Panc1 (cell line): ENCODE measurements at regions not wholly inside any gene's neighbourhood (a gene's known extent, or its start where the extent isn't known, plus 50 kb on each side); places are given as distances from the start of the nearest gene placed in this dataset.
"Not testable (repeated sequence)": the region's sequence is repeated elsewhere in the genome, so short reads cannot be mapped to it uniquely, and the experiment has no call there.

Experiments
- ATAC-seq: fragments of 200-7000 bp; cut with Tn5 transposase; 2 replicates; pipeline ENCODE4 v1.9.1; 2020; ENCODE audit warnings: mild to moderate bottlenecking, moderate library complexity
- BruUV-seq: library from RNA; stranded (reverse); fragments of 400-500 nt; replicated peaks from 2 replicates; lab custom pipeline; 2021; lab: Mats Ljungman, UMichigan
- CTCF ChIA-PET: fragments of 300-600 bp; sonication (Branson Sonifier 250); formaldehyde crosslinking; loops from one replicate; lab custom pipeline; 2022; ENCODE audit warnings: antibody characterized with exemption; lab: Charles Lee
- POLR2A ChIA-PET: fragments of 300-600 bp; sonication (Branson Sonifier 250); formaldehyde crosslinking; loops from one replicate; lab custom pipeline; 2022; ENCODE audit warnings: antibody characterized with exemption; lab: Charles Lee
- DNase-seq: peaks from one replicate; pipeline ENCODE4 v3.0.0-alpha.2; 2010; ENCODE audit warnings: low read depth, low spot score
- H3K27ac ChIP-seq: 2 replicates; pipeline ENCODE4 v1.5.1; 2011; ENCODE audit warnings: mild to moderate bottlenecking, low read length, inconsistent platforms
- H3K27me3 ChIP-seq: fragments of 200-500 bp; sonication (Bioruptor generic); 2 replicates; pipeline ENCODE4 v1.6.0; 2014; ENCODE audit warnings: low read length, inconsistent platforms; ENCODE audit not compliant: control insufficient read depth, insufficient read depth
- H3K36me3 ChIP-seq: fragments of 200-500 bp; sonication (Bioruptor generic); 2 replicates; pipeline ENCODE4 v1.5.1; 2014; ENCODE audit warnings: inconsistent platforms, mild to moderate bottlenecking, low read length, moderate library complexity; ENCODE audit not compliant: control insufficient read depth, insufficient read depth
- H3K4me1 ChIP-seq: 2 replicates; pipeline ENCODE4 v1.5.1; 2011; ENCODE audit warnings: inconsistent platforms, mild to moderate bottlenecking, low read length, moderate library complexity; ENCODE audit not compliant: control insufficient read depth, insufficient read depth
- H3K4me3 ChIP-seq, 2 experiments: 2 replicates each; pipeline ENCODE4 v1.5.1; 2011 to 2012; ENCODE audit warnings: low read depth in 2 of 2, low read length in 2 of 2, mild to moderate bottlenecking in 2 of 2, inconsistent platforms in 1 of 2, moderate library complexity in 1 of 2
- H3K9me3 ChIP-seq: fragments of 200-500 bp; sonication (Bioruptor generic); 2 replicates; pipeline ENCODE4 v1.5.1; 2014; ENCODE audit warnings: low read depth, mild to moderate bottlenecking, inconsistent platforms, low read length, moderate library complexity; ENCODE audit not compliant: control insufficient read depth, insufficient read depth
- CTCF ChIP-seq: fragments of 450-650 bp; IDR thresholded peaks from 2 replicates; pipeline ENCODE4 v1.5.1; 2017; ENCODE audit warnings: mild to moderate bottlenecking
- POLR2AphosphoS5 ChIP-seq: IDR thresholded peaks from 2 replicates; pipeline ENCODE4 v1.6.1; 2012; ENCODE audit warnings: mild to moderate bottlenecking, low read depth, low read length, moderate library complexity
- REST ChIP-seq, 2 experiments: IDR thresholded peaks; 2 replicates each; pipeline ENCODE4 v1.6.1; 2011 to 2012; ENCODE audit warnings: low read depth in 2 of 2, control low read depth in 1 of 2, low read length in 1 of 2, mild to moderate bottlenecking in 1 of 2, moderate library complexity in 1 of 2; ENCODE audit not compliant: insufficient read depth in 1 of 2
- SIN3A ChIP-seq: IDR thresholded peaks from 2 replicates; pipeline ENCODE4 v1.6.1; 2012; ENCODE audit warnings: low read depth, mild to moderate bottlenecking, low read length, moderate library complexity, borderline replicate concordance; ENCODE audit not compliant: insufficient read depth
- TCF7L2 ChIP-seq: IDR thresholded peaks from 2 replicates; pipeline ENCODE4 v1.6.1; 2011; ENCODE audit warnings: mild to moderate bottlenecking, low read depth, low read length, inconsistent platforms
- in situ Hi-C: cut with HindIII; loops from 2 replicates; pipeline ENCODE4 v1.10.0; 2016; ENCODE audit warnings: low sequenced_read_pairs, low pct_unique_long_range_greater_than_20kb
- intact Hi-C: fragments of 100-400 bp; cut with micrococcal nuclease; formaldehyde crosslinking; loops from one replicate; pipeline ENCODE4 v1.10.0; 2022; ENCODE audit not compliant: unreplicated experiment

- Histone ChIP-seq H3K27ac (no peak overlapping the region), H3K9me3 (no peaks in the 10 kb centered on the region), H3K4me3 (no peak overlapping the region), H3K4me1 (no peaks in the 10 kb centered on the region), H3K36me3 (no peaks in the 10 kb centered on the region; the same call in 1 of the 2 replicates), H3K27me3 (peaks cover 13% of the 10 kb centered on the region)
- POLR2A ChIA-PET, result no interaction called here
- intact Hi-C loops, result no loop called here
- DNase-seq (no peak), ATAC-seq (no peak)
- no peak for TF ChIP-seq POLR2AphosphoS5
- no peak for TF ChIP-seq CTCF
- no peak for TF ChIP-seq SIN3A
- no peak for TF ChIP-seq TCF7L2
- TF ChIP-seq REST (IDR thresholded peaks at IDR 0.05; ENCODE audit: insufficient read depth in 1 of 2, low read depth in 2 of 2, low read length in 1 of 2), result no peak
- in situ Hi-C loops, result no loop called here
- CTCF ChIA-PET, result no interaction called here
- BruUV-seq, result no TSS peak
These were observed 75.6 kb upstream of the GPR50 start for GRCh38 chrX:151100799-151101198.

- in situ Hi-C loops, H3K36me3 ChIP-seq, BruUV-seq, DNase-seq, H3K9me3 ChIP-seq, POLR2A ChIA-PET, H3K27ac ChIP-seq, ATAC-seq, H3K4me3 ChIP-seq, intact Hi-C loops, CTCF ChIA-PET, H3K4me1 ChIP-seq, H3K27me3 ChIP-seq: not testable (repeated sequence)
These were observed 63.2 kb upstream of the GPR50 start for GRCh38 chrX:151113200-151113599.
